ENCODE measurements at regions not wholly inside any gene's neighbourhood (a gene's known extent, or its start where the extent isn't known, plus 50 kb on each side); places are given as distances from the start of the nearest gene placed in this dataset.

- no peak for TF ChIP-seq CTCF (IDR thresholded peaks at IDR 0.05; ENCODE audit: unreplicated experiment in 3 of 3)
- Mint-ChIP-seq H3K9me3 (no peaks in the 10 kb centered on the region), H3K27me3 (ENCODE audit: low read depth) (no peaks in the 10 kb centered on the region), H3K27ac (no peak overlapping the region), H3K4me1 (no peaks in the 10 kb centered on the region), H3K4me3 (no peak overlapping the region), H3K36me3 (ENCODE audit: low read depth) (no peaks in the 10 kb centered on the region)
Measured at GRCh38 chr6:8794420-8794819, 359.1 kb upstream of the SLC35B3 start.

- Mint-ChIP-seq H3K36me3 (ENCODE audit: low read depth) (no peaks in the 10 kb centered on the region), H3K27ac (no peak overlapping the region), H3K27me3 (ENCODE audit: low read depth) (no peaks in the 10 kb centered on the region), H3K4me3 (no peak overlapping the region), H3K4me1 (no peaks in the 10 kb centered on the region), H3K9me3 (no peaks in the 10 kb centered on the region)
- TF ChIP-seq CTCF (IDR thresholded peaks at IDR 0.05; ENCODE audit: unreplicated experiment in 3 of 3): no peak
Measured at GRCh38 chr6:8789878-8790277, 354.5 kb upstream of the SLC35B3 start.

- Mint-ChIP-seq H3K27ac (no peak overlapping the region), H3K36me3 (ENCODE audit: low read depth) (no peaks in the 10 kb centered on the region), H3K9me3 (no peaks in the 10 kb centered on the region), H3K4me1 (no peaks in the 10 kb centered on the region), H3K27me3 (ENCODE audit: low read depth) (no peaks in the 10 kb centered on the region), H3K4me3 (no peak overlapping the region)
- no peak for TF ChIP-seq CTCF (IDR thresholded peaks at IDR 0.05; ENCODE audit: unreplicated experiment in 3 of 3)
Measured at GRCh38 chr6:8785223-8785622, 349.9 kb upstream of the SLC35B3 start.

GRCh38 chr6:8783191-8783590, 347.8 kb upstream of the SLC35B3 start:
- Mint-ChIP-seq H3K9me3 (no peaks in the 10 kb centered on the region), H3K27ac (no peak overlapping the region), H3K4me3 (no peak overlapping the region), H3K36me3 (ENCODE audit: low read depth) (no peaks in the 10 kb centered on the region), H3K4me1 (no peaks in the 10 kb centered on the region), H3K27me3 (ENCODE audit: low read depth) (no peaks in the 10 kb centered on the region)
- no peak for TF ChIP-seq CTCF (IDR thresholded peaks at IDR 0.05; ENCODE audit: unreplicated experiment in 3 of 3)

- Mint-ChIP-seq H3K4me3 (no peak overlapping the region), H3K27me3 (ENCODE audit: low read depth) (no peaks in the 10 kb centered on the region), H3K36me3 (ENCODE audit: low read depth) (peaks cover 4% of the 10 kb centered on the region), H3K4me1 (no peaks in the 10 kb centered on the region), H3K27ac (no peak overlapping the region), H3K9me3 (peaks cover 4% of the 10 kb centered on the region)
- TF ChIP-seq CTCF (IDR thresholded peaks at IDR 0.05; ENCODE audit: unreplicated experiment in 3 of 3): no peak
Measured at GRCh38 chr6:8780653-8781052, 345.3 kb upstream of the SLC35B3 start.

- Mint-ChIP-seq H3K9me3 (no peaks in the 10 kb centered on the region), H3K4me1 (no peaks in the 10 kb centered on the region), H3K36me3 (ENCODE audit: low read depth) (no peaks in the 10 kb centered on the region), H3K27ac (no peak overlapping the region), H3K27me3 (ENCODE audit: low read depth) (no peaks in the 10 kb centered on the region), H3K4me3 (no peak overlapping the region)
- TF ChIP-seq CTCF (IDR thresholded peaks at IDR 0.05; ENCODE audit: unreplicated experiment in 3 of 3): no peak
Measured at GRCh38 chr6:8764733-8765132, 329.4 kb upstream of the SLC35B3 start.

Data from nephron (organoid).